Stimulated activated CD4-positive, alpha-beta T cell treated with anti-CD3 and anti-CD28 coated beads, Interleukin-2, amount 100 ng/mL, for 4 hours (primary cell): ENCODE measurements at regions not wholly inside any gene's neighbourhood (a gene's known extent, or its start where the extent isn't known, plus 50 kb on each side); places are given as distances from the start of the nearest gene placed in this dataset.

ENCODE experiments used
- DNase-seq: peaks from one replicate; pipeline ENCODE4 v3.0.0-alpha.2; 2020; ENCODE audit warnings: low read depth

GRCh38 chr10:130623680-130624267 lies 487.6 kb downstream of the GLRX3 start:
- DNase-seq, result no peak

GRCh38 chr10:130627346-130628045 lies 491.3 kb downstream of the GLRX3 start:
- no peak for DNase-seq

GRCh38 chr10:130630135-130630534 lies 493.9 kb downstream of the GLRX3 start:
- DNase-seq, result no peak

GRCh38 chr10:130631142-130632096 lies 495.2 kb downstream of the GLRX3 start:
- no peak for DNase-seq

GRCh38 chr10:130634816-130635215 lies 498.6 kb downstream of the GLRX3 start:
- no peak for DNase-seq

- no peak for DNase-seq
Measured at GRCh38 chr10:130635528-130635927, 499.3 kb downstream of the GLRX3 start.

GRCh38 chr10:130636313-130636930 lies 500.2 kb downstream of the GLRX3 start:
- no peak for DNase-seq

GRCh38 chr10:130637089-130637676 lies 501.0 kb downstream of the GLRX3 start:
- DNase-seq, result no peak

GRCh38 chr10:130638991-130639390 lies 502.8 kb downstream of the GLRX3 start:
- no peak for DNase-seq

- DNase-seq, result no peak
Measured at GRCh38 chr10:130642926-130643325, 506.7 kb downstream of the GLRX3 start.

GRCh38 chr10:130647341-130647740 lies 511.1 kb downstream of the GLRX3 start:
- DNase-seq, result no peak

- DNase-seq, result no peak
Measured at GRCh38 chr10:130648807-130649206, 512.6 kb downstream of the GLRX3 start.

- DNase-seq, result no peak
Measured at GRCh38 chr10:130652544-130652943, 516.4 kb downstream of the GLRX3 start.

GRCh38 chr10:130652964-130653578 lies 516.9 kb downstream of the GLRX3 start:
- no peak for DNase-seq

- DNase-seq, result no peak
Measured at GRCh38 chr10:130654726-130655125, 518.5 kb downstream of the GLRX3 start.

GRCh38 chr10:130655313-130656186 lies 519.4 kb downstream of the GLRX3 start:
- DNase-seq, result no peak

GRCh38 chr10:130656187-130656575 lies 520.0 kb downstream of the GLRX3 start:
- no peak for DNase-seq

GRCh38 chr10:130656582-130657133 lies 520.5 kb downstream of the GLRX3 start:
- no peak for DNase-seq

- no peak for DNase-seq
Measured at GRCh38 chr10:130658687-130659290, 522.6 kb downstream of the GLRX3 start.

- no peak for DNase-seq
Measured at GRCh38 chr10:130659528-130659927, 523.3 kb downstream of the GLRX3 start.
